ENCODE measurements at regions not wholly inside any gene's neighbourhood (a gene's known extent, or its start where the extent isn't known, plus 50 kb on each side); places are given as distances from the start of the nearest gene placed in this dataset.

GRCh38 chr22:49334976-49335375 lies 492.7 kb downstream of the BRD1 start:
- no peaks in the 10 kb centered on the region for H3K27me3 ChIP-seq (ENCODE audit: control insufficient read depth, insufficient read depth, low read length)
- H3K4me3 ChIP-seq (ENCODE audit: low read depth, low read length): no peak overlapping the region
- no peaks in the 10 kb centered on the region for H3K36me3 ChIP-seq (ENCODE audit: control insufficient read depth, insufficient read depth, low read length)
- TF ChIP-seq, protein P1, sequence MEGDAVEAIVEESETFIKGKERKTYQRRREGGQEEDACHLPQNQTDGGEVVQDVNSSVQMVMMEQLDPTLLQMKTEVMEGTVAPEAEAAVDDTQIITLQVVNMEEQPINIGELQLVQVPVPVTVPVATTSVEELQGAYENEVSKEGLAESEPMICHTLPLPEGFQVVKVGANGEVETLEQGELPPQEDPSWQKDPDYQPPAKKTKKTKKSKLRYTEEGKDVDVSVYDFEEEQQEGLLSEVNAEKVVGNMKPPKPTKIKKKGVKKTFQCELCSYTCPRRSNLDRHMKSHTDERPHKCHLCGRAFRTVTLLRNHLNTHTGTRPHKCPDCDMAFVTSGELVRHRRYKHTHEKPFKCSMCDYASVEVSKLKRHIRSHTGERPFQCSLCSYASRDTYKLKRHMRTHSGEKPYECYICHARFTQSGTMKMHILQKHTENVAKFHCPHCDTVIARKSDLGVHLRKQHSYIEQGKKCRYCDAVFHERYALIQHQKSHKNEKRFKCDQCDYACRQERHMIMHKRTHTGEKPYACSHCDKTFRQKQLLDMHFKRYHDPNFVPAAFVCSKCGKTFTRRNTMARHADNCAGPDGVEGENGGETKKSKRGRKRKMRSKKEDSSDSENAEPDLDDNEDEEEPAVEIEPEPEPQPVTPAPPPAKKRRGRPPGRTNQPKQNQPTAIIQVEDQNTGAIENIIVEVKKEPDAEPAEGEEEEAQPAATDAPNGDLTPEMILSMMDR (IDR thresholded peaks at IDR 0.05; ENCODE audit: insufficient read depth, low read length, severe bottlenecking): no peak
- DNase-seq (ENCODE audit: low read depth) (no peak), FAIRE-seq (peak; percentile 18)

DNA sequence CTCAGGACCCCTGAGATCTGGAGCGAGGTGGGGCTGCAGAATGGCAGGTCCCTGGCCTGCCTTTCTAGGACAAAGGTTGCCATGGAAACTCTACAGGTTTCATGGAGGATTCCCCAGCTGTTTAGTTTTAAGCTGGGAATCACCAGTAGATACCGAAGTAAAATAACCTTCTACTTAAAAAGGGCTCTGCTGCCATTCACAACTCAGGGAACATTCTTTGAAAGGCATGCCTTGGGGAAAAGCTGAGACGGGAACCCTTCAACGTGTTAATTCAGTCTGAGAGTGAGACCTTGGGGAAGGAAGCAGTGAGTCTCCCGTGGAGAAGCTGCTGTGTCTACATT lies 493.3 kb downstream of the BRD1 start:
- no peak overlapping the region for H3K4me3 ChIP-seq (ENCODE audit: low read depth, low read length)
- no peaks in the 10 kb centered on the region for H3K27me3 ChIP-seq (ENCODE audit: control insufficient read depth, insufficient read depth, low read length)
- DNase-seq (ENCODE audit: low read depth): no peak
- TF ChIP-seq, protein P1 (IDR thresholded peaks at IDR 0.05; ENCODE audit: insufficient read depth, low read length, severe bottlenecking): no peak
- FAIRE-seq: no peak
- no peaks in the 10 kb centered on the region for H3K36me3 ChIP-seq (ENCODE audit: control insufficient read depth, insufficient read depth, low read length)

GRCh38 chr22:49333206-49333605 lies 494.5 kb downstream of the BRD1 start:
- TF ChIP-seq, protein P1 (IDR thresholded peaks at IDR 0.05; ENCODE audit: insufficient read depth, low read length, severe bottlenecking): no peak
- DNase-seq (ENCODE audit: low read depth) (no peak), FAIRE-seq (no peak)
- Histone ChIP-seq H3K27me3 (ENCODE audit: control insufficient read depth, insufficient read depth, low read length) (no peaks in the 10 kb centered on the region), H3K36me3 (ENCODE audit: control insufficient read depth, insufficient read depth, low read length) (no peaks in the 10 kb centered on the region), H3K4me3 (ENCODE audit: low read depth, low read length) (no peak overlapping the region)

DNA sequence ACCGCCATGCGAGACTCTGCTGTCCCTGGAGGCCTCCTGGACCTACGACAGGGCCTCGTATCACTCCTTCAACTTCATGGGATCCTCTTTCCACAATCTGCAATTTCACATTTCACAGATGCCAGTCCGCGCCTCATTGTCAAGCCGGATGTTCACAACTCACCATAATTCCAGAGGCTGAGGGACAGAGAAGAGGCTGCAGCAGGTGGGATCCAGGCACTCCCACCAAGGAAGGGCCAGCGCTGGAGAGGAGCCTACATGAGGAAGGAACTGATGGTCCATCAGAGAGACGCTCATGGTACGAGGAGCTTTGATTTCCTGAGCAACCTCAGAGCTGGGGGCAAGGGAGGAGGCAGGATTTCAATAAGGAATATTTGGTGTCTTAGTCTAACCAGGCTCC lies 495.0 kb downstream of the BRD1 start:
- Histone ChIP-seq H3K4me3 (ENCODE audit: low read depth, low read length) (no peak overlapping the region), H3K36me3 (ENCODE audit: control insufficient read depth, insufficient read depth, low read length) (no peaks in the 10 kb centered on the region), H3K27me3 (ENCODE audit: control insufficient read depth, insufficient read depth, low read length) (no peaks in the 10 kb centered on the region)
- FAIRE-seq (no peak), DNase-seq (ENCODE audit: low read depth) (no peak)
- TF ChIP-seq, protein P1 (IDR thresholded peaks at IDR 0.05; ENCODE audit: insufficient read depth, low read length, severe bottlenecking): no peak

DNA sequence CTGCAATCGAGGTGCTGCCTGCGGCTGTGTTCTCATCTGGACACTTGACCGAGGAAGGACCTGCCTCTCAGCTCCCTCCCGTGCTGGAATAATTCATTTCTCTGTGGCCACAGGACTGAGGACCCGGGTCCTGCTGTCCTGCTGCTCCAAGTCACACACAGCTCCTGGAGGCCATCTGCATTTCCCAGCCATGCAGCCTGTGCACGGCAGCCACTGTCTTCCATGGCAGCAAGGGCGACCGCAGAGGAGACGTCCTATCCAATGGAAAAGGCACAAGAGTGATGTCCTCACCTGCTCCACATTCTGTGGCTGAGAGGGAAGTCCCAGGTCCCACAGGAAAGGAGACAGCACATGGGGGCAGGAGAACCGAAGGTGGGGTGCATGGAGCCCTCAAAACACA lies 495.8 kb downstream of the BRD1 start:
- Histone ChIP-seq H3K27me3 (ENCODE audit: control insufficient read depth, insufficient read depth, low read length) (no peaks in the 10 kb centered on the region), H3K36me3 (ENCODE audit: control insufficient read depth, insufficient read depth, low read length) (no peaks in the 10 kb centered on the region), H3K4me3 (ENCODE audit: low read depth, low read length) (no peak overlapping the region)
- DNase-seq (ENCODE audit: low read depth): no peak
- no peak for FAIRE-seq
- TF ChIP-seq, protein P1 (IDR thresholded peaks at IDR 0.05; ENCODE audit: insufficient read depth, low read length, severe bottlenecking): no peak

- Histone ChIP-seq H3K4me3 (ENCODE audit: low read depth, low read length) (no peak overlapping the region), H3K27me3 (ENCODE audit: control insufficient read depth, insufficient read depth, low read length) (no peaks in the 10 kb centered on the region), H3K36me3 (ENCODE audit: control insufficient read depth, insufficient read depth, low read length) (no peaks in the 10 kb centered on the region)
- DNase-seq (ENCODE audit: low read depth) (no peak), FAIRE-seq (peak; percentile 50)
- TF ChIP-seq, protein P1 (IDR thresholded peaks at IDR 0.05; ENCODE audit: insufficient read depth, low read length, severe bottlenecking): no peak
These were observed 496.4 kb downstream of the BRD1 start for GRCh38 chr22:49331223-49331815.

Data from bronchial epithelial cell (primary cell).